HG03442 (cell line): ENCODE measurements at regions not wholly inside any gene's neighbourhood (a gene's known extent, or its start where the extent isn't known, plus 50 kb on each side); places are given as distances from the start of the nearest gene placed in this dataset.

Experiments
- ATAC-seq: cut with Tn5 transposase; IDR thresholded peaks from one replicate; pipeline ENCODE4 v1.9.1; 2021; ENCODE audit warnings: mild to moderate bottlenecking, moderate library complexity; ENCODE audit not compliant: unreplicated experiment

DNA sequence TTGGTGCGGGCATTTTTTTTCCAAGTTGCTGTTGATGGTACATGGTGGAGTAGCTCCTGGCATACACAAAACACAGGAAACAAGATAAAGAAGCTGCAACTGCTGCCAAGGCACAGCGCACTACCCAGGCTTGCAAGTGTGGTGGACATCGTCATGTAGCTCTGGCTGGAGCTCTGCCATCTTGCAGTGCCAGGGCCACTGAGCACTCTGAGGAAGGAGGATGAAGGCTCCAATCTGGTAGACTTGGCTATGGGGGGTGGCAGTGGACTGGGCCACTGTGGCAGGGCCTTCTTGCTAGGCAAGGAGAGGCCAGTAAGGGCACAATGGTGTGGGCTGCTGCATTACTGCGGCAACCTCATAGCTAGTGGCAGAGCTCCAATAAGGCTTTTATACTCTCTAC lies 263.5 kb downstream of the CENPW start:
- ATAC-seq: no peak

DNA sequence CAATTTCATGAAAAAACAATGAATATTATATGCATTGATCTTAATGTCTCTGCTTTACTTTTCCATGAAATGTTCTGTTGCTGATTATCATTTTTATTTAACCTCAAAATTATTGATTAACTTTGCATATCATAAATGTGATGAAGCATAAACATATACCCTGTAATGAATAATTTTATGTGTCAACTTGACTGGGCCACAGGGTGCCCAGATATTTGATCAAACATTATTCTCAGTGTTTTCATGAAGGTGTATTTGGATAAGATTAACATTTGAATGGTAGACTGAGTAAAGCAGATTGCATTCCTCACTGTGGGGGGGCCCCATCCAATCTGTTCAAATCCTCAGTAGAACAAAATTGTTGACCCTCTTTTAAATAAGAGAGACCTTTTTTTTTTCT lies 265.2 kb downstream of the CENPW start:
- no peak for ATAC-seq

DNA sequence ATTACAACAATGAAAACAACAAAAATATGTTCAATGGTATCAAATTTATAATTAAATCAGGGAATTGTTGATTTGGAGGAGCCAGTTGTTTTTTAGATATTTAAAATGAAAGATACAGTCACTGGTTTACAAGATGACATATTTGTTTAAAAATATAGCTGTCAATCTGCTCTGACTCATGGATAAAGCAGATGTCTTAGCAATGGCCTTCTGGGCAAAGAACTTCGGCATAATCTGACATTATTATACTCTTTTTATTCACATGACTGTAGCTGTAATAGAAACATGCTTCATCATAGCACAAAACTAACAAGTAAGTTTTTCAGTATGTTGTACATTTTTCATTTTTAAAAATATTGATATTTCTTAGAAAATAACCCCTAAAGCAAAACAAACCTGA lies 267.4 kb downstream of the CENPW start:
- no peak for ATAC-seq

DNA sequence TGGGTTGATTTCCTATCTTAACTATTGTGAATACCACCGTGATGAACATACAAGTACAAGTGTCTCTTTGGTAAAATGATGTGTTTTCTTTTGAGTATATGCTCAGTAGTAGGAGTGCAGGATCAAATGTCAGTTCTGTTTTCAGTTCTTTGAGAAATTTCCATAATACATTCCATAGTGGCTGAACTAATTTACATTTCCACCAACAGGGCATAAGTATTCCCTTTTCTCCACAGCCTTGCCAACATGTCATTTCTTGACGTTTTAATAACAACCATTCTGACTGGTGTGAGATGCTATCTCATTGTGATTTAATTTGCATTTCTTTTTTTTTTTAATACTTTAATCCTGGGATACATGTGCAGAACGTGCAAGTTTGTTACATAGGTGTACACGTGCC lies 268.8 kb downstream of the CENPW start:
- no peak for ATAC-seq

DNA sequence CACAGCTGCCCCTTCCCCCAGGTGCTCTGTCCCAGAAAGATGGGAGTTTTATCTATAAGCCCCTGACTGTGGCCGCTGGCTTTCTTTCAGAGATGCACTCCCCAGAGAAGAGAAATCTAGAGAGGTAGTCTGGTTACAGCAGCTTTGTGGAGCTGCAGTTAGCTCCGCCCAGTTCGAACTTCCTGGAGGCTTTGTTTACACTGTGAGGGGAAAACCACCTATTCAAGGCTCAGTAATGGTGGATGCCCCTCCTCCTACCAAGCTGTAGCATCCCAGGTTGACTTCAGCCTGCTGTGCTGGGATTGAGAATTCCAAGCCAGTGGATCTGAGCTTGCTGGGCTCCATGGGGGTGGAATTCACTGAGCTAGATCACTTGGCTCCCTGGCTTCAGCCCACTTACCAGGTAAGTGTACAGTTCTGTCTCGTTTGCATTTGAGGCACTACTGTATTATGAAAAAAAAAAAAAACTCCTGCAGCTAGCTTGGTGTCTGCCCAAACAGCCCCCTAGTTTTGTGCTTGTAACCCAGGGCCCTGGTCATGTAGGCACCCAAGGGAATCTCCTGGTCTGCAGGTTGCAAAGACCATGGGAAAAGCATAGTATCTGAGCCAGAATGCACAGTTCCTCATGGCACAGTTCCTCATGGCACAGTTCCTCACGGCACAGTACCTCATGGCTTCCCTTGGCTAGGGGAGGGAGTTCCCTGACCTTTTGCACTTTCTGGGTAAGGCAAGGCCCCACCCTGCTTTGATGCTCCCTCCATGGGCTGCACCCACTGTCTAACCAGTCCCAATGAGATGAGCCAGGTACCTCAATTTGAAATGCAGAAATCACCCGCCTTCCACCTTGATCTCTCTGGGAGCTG lies 275.0 kb downstream of the CENPW start:
- peak; percentile 52 for ATAC-seq

DNA sequence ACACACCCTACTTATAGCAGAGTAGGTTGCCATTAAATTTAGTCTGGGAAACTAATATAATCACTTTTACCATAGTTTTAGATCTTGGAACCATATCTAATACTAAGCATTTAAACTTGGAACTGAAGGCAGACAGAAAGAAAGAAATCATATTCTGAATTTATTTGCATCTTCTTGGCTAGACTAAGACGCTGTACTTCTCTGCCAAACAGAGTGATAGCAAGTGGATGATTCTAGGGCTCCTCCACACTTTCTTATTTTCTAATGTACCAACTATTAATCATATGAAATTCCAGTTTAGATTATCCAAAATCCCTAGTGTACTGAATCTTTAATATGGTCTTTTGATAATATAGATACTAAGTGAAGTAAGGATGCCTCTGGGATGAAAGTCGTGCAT lies 277.0 kb downstream of the CENPW start:
- ATAC-seq: no peak

DNA sequence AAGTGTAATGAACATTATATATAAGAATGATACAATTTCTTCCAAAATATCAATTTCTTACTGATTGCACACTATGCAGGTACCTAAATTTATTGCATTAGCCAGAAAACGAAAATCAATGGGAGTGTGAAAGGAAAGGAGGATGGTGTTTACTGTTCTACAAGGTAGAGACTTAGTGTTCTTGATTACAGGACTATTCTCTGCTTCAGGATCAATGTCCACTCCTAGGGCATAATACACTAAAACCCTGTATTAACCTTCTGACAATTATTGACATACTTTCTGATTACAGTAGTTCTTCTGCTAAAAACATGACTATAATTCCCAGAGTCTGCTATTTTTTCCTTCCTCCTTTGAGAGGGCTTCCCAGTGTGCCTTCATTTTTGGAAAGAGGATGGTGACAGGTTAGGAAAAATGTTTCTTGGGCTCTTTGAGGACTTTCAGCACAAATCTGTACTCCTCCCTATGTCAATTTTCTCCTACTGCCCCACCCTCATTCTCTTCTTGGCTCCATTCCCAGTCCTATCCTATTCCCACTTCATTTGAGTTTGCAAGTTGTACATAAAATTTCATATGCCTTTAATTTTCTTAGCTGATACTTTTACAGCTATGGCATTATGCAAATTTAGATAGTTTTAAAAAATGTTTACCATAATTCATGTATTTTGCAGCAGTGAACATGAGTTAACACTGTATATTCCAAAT lies 278.9 kb downstream of the CENPW start:
- no peak for ATAC-seq

DNA sequence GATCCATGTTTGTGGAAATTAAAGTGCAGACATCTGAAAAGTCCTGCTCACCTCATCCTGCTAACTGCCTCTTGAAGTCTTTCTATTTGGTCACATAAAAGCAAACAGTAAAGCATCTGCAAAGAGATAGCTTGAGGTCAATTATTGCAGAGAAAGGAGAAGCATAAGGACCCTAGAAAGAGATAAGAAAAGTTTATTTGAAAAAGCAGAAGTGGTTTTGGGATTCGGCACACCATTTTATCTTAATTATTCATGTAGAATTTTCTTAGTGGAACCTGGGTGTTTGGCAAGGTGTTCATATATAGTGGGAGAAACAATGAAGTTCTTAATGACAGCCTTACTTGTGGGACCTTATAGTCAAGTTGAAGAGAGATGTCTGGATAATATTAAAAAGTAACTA lies 280.8 kb downstream of the CENPW start:
- no peak for ATAC-seq

DNA sequence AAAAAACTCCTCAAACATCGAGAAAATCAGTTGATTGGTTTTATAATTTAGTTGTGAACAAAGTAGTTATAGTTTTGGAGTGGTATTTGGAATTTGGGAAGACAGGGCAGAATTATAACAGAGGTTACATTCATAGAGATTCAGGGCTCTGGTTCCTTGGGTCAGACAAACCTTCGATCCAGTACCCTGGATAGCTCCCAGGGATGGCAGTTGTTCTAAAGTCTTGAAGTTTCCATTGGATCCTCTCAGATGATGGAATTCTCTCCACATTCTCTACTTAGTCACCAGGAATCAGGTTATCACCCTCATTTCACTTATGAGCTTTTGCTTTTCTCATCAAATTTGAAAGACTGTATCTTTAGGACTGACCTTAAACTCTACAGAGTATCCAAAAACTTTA lies 285.1 kb downstream of the CENPW start:
- no peak for ATAC-seq

DNA sequence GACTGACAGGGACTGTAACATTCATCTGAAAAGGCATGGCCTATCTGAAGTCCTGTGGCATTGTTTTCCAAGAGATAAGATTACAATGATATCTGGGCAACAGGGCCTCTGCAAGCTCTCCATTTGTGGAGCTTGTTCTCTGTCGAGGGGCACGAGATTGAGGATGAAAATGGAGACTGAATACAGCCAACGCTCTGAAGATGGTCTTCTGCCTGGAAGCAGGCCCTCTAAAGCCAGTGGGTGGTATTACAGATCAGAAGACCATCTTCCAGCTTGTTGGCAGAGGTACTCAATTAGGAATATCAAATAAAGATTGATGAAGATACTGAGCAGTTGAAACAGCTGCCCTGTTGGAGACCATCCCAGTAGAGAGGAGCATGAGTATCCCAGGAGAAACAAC lies 288.2 kb downstream of the CENPW start:
- ATAC-seq: peak; percentile 64

DNA sequence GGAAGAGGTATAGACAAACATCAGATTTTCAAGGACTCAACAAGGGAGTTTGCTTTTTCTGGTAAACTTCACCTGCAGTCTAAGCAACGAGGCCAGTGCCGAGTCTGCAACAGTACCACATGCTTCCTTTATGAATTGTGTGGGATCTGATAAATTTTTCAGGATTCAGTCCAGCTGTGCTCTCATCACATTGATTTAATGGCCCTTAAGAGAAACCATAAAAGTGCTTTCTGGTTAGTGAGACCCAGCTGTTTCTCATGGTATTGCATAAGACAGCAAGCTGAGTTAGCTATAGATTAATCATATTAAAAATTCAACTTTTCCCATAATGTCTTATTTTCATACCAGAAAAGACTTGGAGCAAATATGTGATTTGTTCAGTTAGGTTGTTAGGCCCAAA lies 291.4 kb downstream of the CENPW start:
- ATAC-seq: no peak

DNA sequence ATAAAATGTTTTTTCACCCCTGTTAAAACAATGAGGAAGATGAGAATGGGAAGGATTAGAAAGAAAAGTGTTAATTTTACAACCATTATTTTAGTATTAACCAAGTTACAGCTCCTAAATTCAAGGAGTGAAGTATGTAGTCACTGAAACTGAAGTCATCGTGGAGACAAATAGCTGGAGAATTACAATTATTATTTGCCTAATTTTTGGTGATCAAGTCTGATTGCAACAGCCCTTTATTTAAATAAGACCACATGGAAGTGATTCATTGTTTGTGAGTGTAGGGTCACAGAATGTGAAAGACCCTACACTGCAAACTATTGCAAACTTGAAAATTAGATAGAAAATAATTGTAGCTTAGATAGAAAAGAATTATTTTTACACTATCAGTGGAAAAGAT lies 292.4 kb downstream of the CENPW start:
- no peak for ATAC-seq

DNA sequence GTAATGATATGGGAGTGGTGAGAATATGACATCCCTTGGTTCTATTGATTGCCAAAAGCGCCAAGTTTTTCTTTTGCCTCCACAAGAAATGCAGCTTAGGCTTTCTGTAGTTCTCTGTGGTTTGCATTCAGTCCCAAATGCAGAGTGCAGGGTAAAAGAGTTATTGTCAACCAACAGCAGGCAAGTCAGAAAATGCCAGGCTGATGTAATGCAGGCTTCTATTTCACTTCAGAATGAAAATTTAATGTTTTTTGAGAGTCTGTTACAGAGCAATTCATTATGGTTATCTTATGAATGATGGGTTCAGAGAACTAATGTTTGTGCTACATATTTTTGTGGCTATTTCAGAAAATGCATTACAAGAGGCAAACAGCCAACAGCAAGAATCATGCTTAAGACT lies 293.5 kb downstream of the CENPW start:
- ATAC-seq: no peak

DNA sequence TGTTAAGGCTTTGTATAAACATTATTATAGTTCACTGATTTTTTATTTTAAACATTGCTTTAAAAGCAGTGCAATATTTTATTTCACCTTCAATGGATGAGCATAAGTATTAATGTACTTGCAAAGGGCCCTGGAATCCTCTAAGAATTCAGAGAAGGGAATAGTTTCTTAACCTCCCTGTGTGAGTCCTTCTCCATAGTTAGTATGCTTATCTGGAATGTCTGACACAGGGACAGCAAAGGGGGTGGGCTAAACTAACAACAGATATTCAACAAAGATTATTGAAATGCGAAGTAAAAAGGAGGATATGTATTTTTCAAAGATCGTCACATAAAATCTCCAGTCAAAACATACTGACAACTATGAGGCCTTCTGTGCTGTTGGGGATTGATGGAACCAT lies 300.4 kb downstream of the CENPW start:
- ATAC-seq: no peak

DNA sequence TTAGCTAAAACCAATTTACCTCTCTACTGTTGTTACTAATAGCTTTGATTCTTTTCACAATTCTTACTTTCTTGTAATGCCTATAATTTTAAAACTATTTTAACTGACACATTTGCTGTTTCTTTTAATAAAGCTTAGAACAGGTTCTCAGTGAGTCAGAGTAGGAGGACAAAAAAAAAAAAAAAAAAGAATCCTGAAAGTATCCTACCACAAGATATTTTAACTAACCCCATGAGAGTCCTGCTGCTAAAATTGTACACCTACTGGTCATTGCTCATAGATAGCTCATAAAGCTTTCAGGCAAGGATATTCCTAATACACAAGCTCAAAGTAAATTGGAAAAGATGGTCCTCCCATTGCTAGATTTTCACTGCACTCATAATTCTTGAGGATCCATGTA lies 301.0 kb downstream of the CENPW start:
- ATAC-seq: no peak

DNA sequence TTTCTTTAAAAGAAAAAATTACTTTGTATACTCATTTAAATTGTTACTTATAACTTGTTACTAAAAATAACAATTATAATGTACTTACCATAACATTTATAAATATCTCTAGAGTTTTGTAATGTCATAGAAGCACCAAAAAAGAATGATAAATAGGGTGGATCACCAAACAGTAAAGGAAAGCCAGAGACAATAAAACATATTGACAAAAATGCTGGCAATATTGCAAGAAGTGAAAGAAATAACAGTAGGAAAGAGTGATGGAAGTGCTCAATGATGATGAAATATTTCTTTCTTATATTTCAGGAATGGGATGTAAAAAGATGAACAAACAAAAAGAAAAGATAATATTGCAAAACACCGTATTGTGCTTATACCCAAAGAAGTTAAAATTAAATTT lies 301.7 kb downstream of the CENPW start:
- no peak for ATAC-seq

DNA sequence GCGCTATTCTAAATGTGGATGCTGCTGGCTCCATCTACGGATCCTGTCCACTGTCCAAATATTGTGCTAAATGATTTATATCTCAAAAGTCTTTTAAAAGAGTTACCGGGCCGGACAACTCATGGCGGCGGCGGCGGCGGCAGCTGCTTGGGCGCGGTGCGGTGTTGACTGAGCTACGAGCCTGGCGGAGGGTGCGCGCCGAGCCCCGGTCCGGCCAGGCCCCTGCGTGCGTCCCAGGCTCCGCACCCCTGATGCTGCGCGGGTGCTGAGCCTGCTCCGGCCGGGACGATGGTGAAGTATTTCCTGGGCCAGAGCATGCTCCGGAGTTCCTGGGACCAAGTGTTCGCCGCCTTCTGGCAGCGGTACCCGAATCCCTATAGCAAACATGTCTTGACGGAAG lies 303.4 kb downstream of the CENPW start:
- ATAC-seq: no peak

DNA sequence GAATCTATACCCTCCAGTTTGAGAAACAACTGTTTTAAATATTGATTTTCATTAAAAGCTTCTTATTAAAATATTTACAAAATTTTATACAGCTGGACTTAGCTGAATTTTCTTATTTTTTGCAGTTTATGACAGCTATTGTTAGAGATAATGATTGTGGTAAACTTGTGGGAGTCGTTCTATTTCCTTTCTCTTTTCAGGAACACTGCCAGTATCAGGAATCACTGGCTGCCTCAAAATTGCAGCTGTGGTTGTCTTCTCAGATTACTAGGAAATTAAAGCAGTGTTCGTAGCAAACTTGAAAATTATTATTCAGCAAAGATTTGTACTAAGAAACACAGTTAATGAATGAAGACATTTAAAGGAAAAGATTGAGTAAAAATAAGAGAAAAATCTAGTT lies 311.0 kb downstream of the CENPW start:
- ATAC-seq: no peak

DNA sequence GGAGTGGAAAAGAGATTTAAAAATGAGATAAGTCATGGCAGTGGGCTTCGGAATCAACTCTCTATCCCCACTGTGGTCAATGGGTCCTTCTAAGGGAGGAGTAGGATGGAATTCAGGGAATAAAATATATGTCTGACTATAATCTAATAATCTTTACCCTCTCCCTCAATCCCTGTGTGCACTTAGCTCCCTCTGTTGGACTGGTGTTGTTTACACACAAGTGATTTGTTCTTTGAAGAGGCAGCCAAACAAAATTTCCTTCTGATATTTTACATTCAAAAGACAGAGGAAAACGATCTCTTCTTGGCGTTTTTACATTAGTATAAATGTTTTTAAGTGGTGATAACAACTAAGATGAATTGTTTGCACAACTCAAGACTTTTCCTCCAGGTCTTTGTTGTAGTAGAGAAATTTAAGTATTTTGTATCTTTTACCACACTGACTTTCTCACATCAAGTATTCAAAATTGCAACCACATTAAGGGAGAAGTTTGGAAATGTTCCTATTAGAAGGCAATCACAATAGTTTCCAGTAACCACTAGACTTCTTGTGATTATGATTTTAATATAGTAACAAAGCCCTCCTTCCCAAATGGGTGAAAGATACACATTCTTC lies 317.8 kb downstream of the CENPW start:
- no peak for ATAC-seq

DNA sequence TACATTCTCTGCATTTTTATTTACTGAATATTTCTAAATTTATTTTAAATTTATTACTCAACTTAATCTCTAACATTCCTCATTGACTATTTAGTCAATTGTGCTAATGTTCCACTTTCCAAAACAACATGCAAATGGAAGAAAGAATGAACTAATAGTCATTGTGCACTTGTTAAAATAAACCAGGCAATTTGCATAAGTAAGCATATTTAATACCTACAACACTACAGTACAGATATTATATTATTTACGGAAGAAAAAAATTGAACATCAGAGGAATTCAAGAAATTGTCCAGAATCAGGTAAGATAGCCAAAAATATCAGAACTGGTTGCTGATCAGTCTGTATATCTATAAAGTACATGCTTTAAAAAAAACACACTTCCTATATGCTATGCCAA lies 320.5 kb downstream of the CENPW start:
- no peak for ATAC-seq

DNA sequence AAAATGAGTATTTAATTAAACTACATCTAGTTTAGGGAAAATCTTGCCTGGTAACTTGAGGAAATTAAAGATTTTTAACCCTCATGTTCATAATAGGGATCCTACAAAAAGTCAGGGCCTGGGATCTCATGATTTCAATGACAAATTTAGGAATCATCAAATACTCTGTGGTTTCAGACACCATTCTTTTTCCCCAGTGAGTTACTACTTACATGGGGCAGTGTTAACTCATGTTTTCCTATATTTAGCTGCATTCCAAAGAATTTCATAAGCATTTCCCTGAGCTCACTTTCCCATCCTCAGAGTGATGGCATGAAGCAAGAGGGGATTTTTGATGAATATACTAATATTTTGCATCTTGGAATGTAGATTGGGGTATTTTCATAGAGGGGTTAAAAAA lies 321.7 kb downstream of the CENPW start:
- no peak for ATAC-seq

DNA sequence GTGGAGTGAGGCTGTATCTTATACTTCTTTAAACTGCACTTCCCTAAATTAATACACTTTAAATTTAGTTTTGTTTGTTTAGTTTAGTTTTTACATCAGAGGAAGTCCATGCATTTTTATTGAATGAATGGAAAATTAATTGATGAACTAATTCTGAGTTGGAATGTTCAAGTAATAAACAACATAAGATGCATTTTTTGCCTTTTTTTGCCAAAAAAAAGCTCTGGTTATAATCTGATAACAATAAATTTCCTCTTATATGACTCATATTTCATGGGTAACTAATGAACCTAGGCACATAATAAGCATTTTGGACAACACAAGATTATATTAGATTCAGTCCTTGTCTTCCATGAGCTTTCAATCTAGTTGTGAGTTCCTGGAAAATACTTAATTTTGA lies 323.1 kb downstream of the CENPW start:
- ATAC-seq: no peak
